A172 (cell line): ENCODE measurements at regions not wholly inside any gene's neighbourhood (a gene's known extent, or its start where the extent isn't known, plus 50 kb on each side); places are given as distances from the start of the nearest gene placed in this dataset.

Experiments used
- DNase-seq: peaks from one replicate; pipeline ENCODE4 v3.0.0-alpha.2; 2015; ENCODE audit warnings: low spot score

GRCh38 chr2:119049968-119050704 is 108.1 kb downstream of the MARCO start:
- peak; percentile 6 for DNase-seq
